Stimulated activated CD4-positive, alpha-beta T cell treated with anti-CD3 and anti-CD28 coated beads, Interleukin-2, amount 100 ng/mL, for 24 hours (primary cell): ENCODE measurements at regions not wholly inside any gene's neighbourhood (a gene's known extent, or its start where the extent isn't known, plus 50 kb on each side); places are given as distances from the start of the nearest gene placed in this dataset.
A peak's percentile ranks its signal among the peaks of the same experiment; 100 is the strongest.
"Not testable (repeated sequence)": the region's sequence is repeated elsewhere in the genome, so short reads cannot be mapped to it uniquely, and the experiment has no call there.

ENCODE experiments used
- DNase-seq, 2 donors: peaks; one replicate each; pipeline ENCODE4 v3.0.0-alpha.2; 2020

GRCh38 chr13:48849515-48849914 is 126.2 kb upstream of the FNDC3A start:
- DNase-seq, result no peak

GRCh38 chr13:48851707-48852106 is 124.0 kb upstream of the FNDC3A start:
- DNase-seq, result peak in 1 of 2 donors; percentile 11

- DNase-seq, result no peak
These were observed 122.6 kb upstream of the FNDC3A start for GRCh38 chr13:48852911-48853727.

- peak; percentile 27 to 44 for DNase-seq
These were observed 122.0 kb upstream of the FNDC3A start for GRCh38 chr13:48853728-48854102.

GRCh38 chr13:48857576-48857975 is 118.1 kb upstream of the FNDC3A start:
- no peak for DNase-seq

GRCh38 chr13:48858122-48858902 is 117.4 kb upstream of the FNDC3A start:
- DNase-seq, result no peak

GRCh38 chr13:48859272-48860105 is 116.2 kb upstream of the FNDC3A start:
- DNase-seq, result no peak

- no peak for DNase-seq
These were observed 115.3 kb upstream of the FNDC3A start for GRCh38 chr13:48860364-48860763.

GRCh38 chr13:48862572-48862971 is 113.1 kb upstream of the FNDC3A start:
- DNase-seq, result no peak

GRCh38 chr13:48864100-48864499 is 111.6 kb upstream of the FNDC3A start:
- no peak for DNase-seq

- DNase-seq, result no peak
These were observed 109.5 kb upstream of the FNDC3A start for GRCh38 chr13:48866249-48866648.

- no peak for DNase-seq
These were observed 102.6 kb upstream of the FNDC3A start for GRCh38 chr13:48873081-48873480.

GRCh38 chr13:48873587-48873986 is 102.1 kb upstream of the FNDC3A start:
- DNase-seq, result no peak

GRCh38 chr13:48874165-48874564 is 101.5 kb upstream of the FNDC3A start:
- DNase-seq, result no peak

- no peak for DNase-seq
These were observed 100.7 kb upstream of the FNDC3A start for GRCh38 chr13:48875047-48875446.

- no peak for DNase-seq
These were observed 99.4 kb upstream of the FNDC3A start for GRCh38 chr13:48876289-48876688.

- no peak for DNase-seq
These were observed 96.3 kb upstream of the FNDC3A start for GRCh38 chr13:48879432-48879831.

GRCh38 chr13:48879854-48880253 is 95.9 kb upstream of the FNDC3A start:
- DNase-seq, result no peak

GRCh38 chr13:48883786-48884185 is 91.9 kb upstream of the FNDC3A start:
- not testable (repeated sequence) for DNase-seq

- no peak for DNase-seq
These were observed 90.7 kb upstream of the FNDC3A start for GRCh38 chr13:48885027-48885395.

GRCh38 chr13:48888613-48889012 is 87.1 kb upstream of the FNDC3A start:
- no peak for DNase-seq

- no peak for DNase-seq
These were observed 85.3 kb upstream of the FNDC3A start for GRCh38 chr13:48890391-48890790.

GRCh38 chr13:48891586-48891985 is 84.1 kb upstream of the FNDC3A start:
- peak in 1 of 2 donors; percentile 10 for DNase-seq
